Activated CD4-positive, alpha-beta T cell treated with anti-CD3 and anti-CD28 coated beads, Interleukin-2, amount 10 ng/mL, durations not matched to agents 7 days and 5 days (primary cell): ENCODE measurements at regions not wholly inside any gene's neighbourhood (a gene's known extent, or its start where the extent isn't known, plus 50 kb on each side); places are given as distances from the start of the nearest gene placed in this dataset.

Experiments
- CTCF ChIA-PET: fragments of 350-600 bp; sonication (Branson Sonifier 250); formaldehyde crosslinking; loops from one replicate; lab custom pipeline; 2021; ENCODE audit warnings: antibody characterized with exemption; lab: Charles Lee
- POLR2A ChIA-PET: fragments of 350-600 bp; sonication (Branson Sonifier 250); formaldehyde crosslinking; loops from one replicate; lab custom pipeline; 2021; ENCODE audit warnings: antibody characterized with exemption; lab: Charles Lee
- DNase-seq: peaks from one replicate; pipeline ENCODE4 v3.0.0-alpha.2; 2020
- H3K27ac Mint-ChIP-seq: one replicate; pipeline ENCODE4 v1.8.0; 2021; ENCODE audit warnings: mild to moderate bottlenecking, moderate library complexity, mixed read lengths
- H3K27me3 Mint-ChIP-seq: one replicate; pipeline ENCODE4 v1.8.0; 2021; ENCODE audit warnings: mixed read lengths
- H3K36me3 Mint-ChIP-seq: one replicate; pipeline ENCODE4 v1.8.0; 2021; ENCODE audit warnings: low read depth, mixed read lengths
- H3K4me1 Mint-ChIP-seq: one replicate; pipeline ENCODE4 v1.8.0; 2021; ENCODE audit warnings: mixed read lengths
- H3K4me3 Mint-ChIP-seq: one replicate; pipeline ENCODE4 v1.8.0; 2021; ENCODE audit warnings: mild to moderate bottlenecking, moderate library complexity, mixed read lengths
- H3K9me3 Mint-ChIP-seq: one replicate; pipeline ENCODE4 v1.8.0; 2021; ENCODE audit warnings: mixed read lengths

DNA sequence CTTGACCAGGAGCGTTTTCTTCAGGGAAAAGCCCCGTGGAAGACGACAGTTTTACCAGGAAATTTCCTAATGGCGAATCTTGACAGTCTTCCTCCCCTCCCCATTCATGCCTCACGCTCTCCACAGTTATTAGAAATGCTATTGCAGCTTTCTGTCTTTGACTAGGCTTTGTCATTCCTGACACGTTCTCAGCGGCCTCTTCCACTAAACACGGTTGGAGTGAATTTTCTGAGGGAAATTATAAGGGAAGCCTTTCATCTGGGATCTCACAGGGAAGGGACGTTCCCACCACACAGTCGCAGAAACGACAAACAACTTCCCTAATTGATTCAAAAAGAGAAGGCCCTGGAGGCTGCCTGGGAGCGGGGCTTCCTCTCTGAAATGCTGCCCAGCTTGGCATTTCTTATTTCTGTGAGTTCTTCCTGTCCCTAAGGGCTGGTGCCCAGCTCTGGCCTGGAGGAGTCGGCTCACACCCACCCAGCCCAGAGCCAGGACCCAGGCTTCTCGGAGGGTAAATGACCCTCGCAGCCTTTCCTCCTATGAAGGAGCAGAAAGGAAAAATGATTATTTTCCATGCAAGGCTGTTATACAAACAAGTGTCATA is 57.1 kb upstream of the PPP1R26 start:
- H3K9me3 Mint-ChIP-seq, result peaks cover 9% of the 10 kb centered on the region
- ChIA-PET CTCF (no interaction called here), POLR2A (no interaction called here)
- no peak overlapping the region for H3K27ac Mint-ChIP-seq
- no peaks in the 10 kb centered on the region for H3K27me3 Mint-ChIP-seq
- H3K4me1 Mint-ChIP-seq, result no peaks in the 10 kb centered on the region
- DNase-seq, result no peak
- H3K36me3 Mint-ChIP-seq, result no peaks in the 10 kb centered on the region
- no peak overlapping the region for H3K4me3 Mint-ChIP-seq

DNA sequence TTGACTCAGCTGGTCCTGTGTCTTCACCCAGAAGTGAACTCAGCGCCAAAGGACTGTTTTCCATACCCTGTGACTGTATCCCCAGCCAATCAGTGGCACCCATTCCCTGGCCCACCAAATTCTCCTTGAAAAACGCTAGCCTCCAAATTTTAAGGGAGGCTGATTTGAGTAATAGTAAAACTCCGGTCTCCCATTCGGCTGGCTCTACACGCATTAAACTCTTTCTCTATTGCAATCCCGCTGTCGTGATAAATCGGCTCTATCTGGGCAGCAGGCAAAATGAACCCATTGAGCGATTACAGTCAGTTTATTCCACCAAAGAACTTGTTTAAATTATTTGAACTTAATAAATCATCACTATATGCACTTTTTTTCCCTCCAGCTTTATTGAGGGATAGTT is 55.9 kb upstream of the PPP1R26 start:
- peaks cover 9% of the 10 kb centered on the region for H3K9me3 Mint-ChIP-seq
- H3K4me1 Mint-ChIP-seq, result no peaks in the 10 kb centered on the region
- H3K4me3 Mint-ChIP-seq, result no peak overlapping the region
- no peaks in the 10 kb centered on the region for H3K36me3 Mint-ChIP-seq
- H3K27me3 Mint-ChIP-seq, result peaks cover 3% of the 10 kb centered on the region
- ChIA-PET CTCF (interaction anchor here (0.6 kb wide), 1 partner anchor 519 kb away, joined by 3 read pairs; no protein-coding TSS in a partner anchor), POLR2A (no interaction called here)
- DNase-seq, result no peak
- H3K27ac Mint-ChIP-seq, result no peak overlapping the region
